ENCODE measurements at regions not wholly inside any gene's neighbourhood (a gene's known extent, or its start where the extent isn't known, plus 50 kb on each side); places are given as distances from the start of the nearest gene placed in this dataset.

GRCh38 chr1:25062621-25063255 lies 132.7 kb upstream of the RUNX3 start:
- H3K27me3 ChIP-seq = no peaks in the 10 kb centered on the region
- H3K4me1 ChIP-seq = no peaks in the 10 kb centered on the region
- intact Hi-C loops (cut with DNase I; ENCODE audit: low total_unique reads) (no loop called here), in situ Hi-C loops (cut with MboI; ENCODE audit: low sequenced_read_pairs in 4 of 4) (no loop called here)
- H3K36me3 ChIP-seq = no peaks in the 10 kb centered on the region
- no peak overlapping the region for H3K27ac ChIP-seq
- H3K4me3 ChIP-seq = no peak overlapping the region
- DNase-seq (no peak), ATAC-seq (no peak)
- no peak for TF ChIP-seq CTCF (IDR thresholded peaks at IDR 0.05 in 4 of 5, conservative IDR thresholded peaks at IDR 0.05 in 1 of 5)
- no peak for TF ChIP-seq POLR2A (IDR thresholded peaks at IDR 0.05)
- H3K9me3 ChIP-seq = no peaks in the 10 kb centered on the region

- in situ Hi-C loops (cut with MboI; ENCODE audit: low sequenced_read_pairs in 4 of 4) = no loop called here
- TF ChIP-seq CTCF (IDR thresholded peaks at IDR 0.05 in 4 of 5, conservative IDR thresholded peaks at IDR 0.05 in 1 of 5) (no peak), POLR2A (IDR thresholded peaks at IDR 0.05) (no peak)
- no peaks in the 10 kb centered on the region for H3K27me3 ChIP-seq
Measured at GRCh38 chr1:25061261-25061995, 131.4 kb upstream of the RUNX3 start.

GRCh38 chr1:25057188-25057587 lies 127.1 kb upstream of the RUNX3 start:
- no peaks in the 10 kb centered on the region for H3K4me1 ChIP-seq
- no peaks in the 10 kb centered on the region for H3K27me3 ChIP-seq
- TF ChIP-seq POLR2A (IDR thresholded peaks at IDR 0.05) = no peak
- no peak for TF ChIP-seq CTCF (IDR thresholded peaks at IDR 0.05 in 4 of 5, conservative IDR thresholded peaks at IDR 0.05 in 1 of 5)
- H3K4me3 ChIP-seq = no peak overlapping the region
- intact Hi-C loops (cut with DNase I; ENCODE audit: low total_unique reads) = no loop called here
- ATAC-seq (no peak), DNase-seq (no peak)
- H3K36me3 ChIP-seq = no peaks in the 10 kb centered on the region
- no peak overlapping the region for H3K27ac ChIP-seq
- H3K9me3 ChIP-seq = no peaks in the 10 kb centered on the region
- in situ Hi-C loops (cut with MboI; ENCODE audit: low sequenced_read_pairs in 4 of 4) = no loop called here

More at GRCh38 chr1:25061261-25061995, 131.4 kb upstream of the RUNX3 start:
- no peaks in the 10 kb centered on the region for H3K9me3 ChIP-seq
- no peaks in the 10 kb centered on the region for H3K36me3 ChIP-seq
- no peak overlapping the region for H3K27ac ChIP-seq
- ATAC-seq = no peak
- no peaks in the 10 kb centered on the region for H3K4me1 ChIP-seq
- intact Hi-C loops (cut with DNase I; ENCODE audit: low total_unique reads) = no loop called here
- no peak overlapping the region for H3K4me3 ChIP-seq
- no peak for DNase-seq

GRCh38 chr1:25056536-25056935 lies 126.5 kb upstream of the RUNX3 start:
- no peaks in the 10 kb centered on the region for H3K27me3 ChIP-seq
- intact Hi-C loops (cut with DNase I; ENCODE audit: low total_unique reads) = no loop called here

More at GRCh38 chr1:25056536-25056935, 126.5 kb upstream of the RUNX3 start:
- Histone ChIP-seq H3K27ac (no peak overlapping the region), H3K4me3 (no peak overlapping the region), H3K9me3 (no peaks in the 10 kb centered on the region), H3K36me3 (no peaks in the 10 kb centered on the region), H3K4me1 (no peaks in the 10 kb centered on the region)
- no peak for TF ChIP-seq CTCF (IDR thresholded peaks at IDR 0.05 in 4 of 5, conservative IDR thresholded peaks at IDR 0.05 in 1 of 5)
- TF ChIP-seq POLR2A (IDR thresholded peaks at IDR 0.05) = no peak
- ATAC-seq (no peak), DNase-seq (no peak)
- in situ Hi-C loops (cut with MboI; ENCODE audit: low sequenced_read_pairs in 4 of 4) = no loop called here
